HTR-8/SVneo (cell line): ENCODE measurements at regions not wholly inside any gene's neighbourhood (a gene's known extent, or its start where the extent isn't known, plus 50 kb on each side); places are given as distances from the start of the nearest gene placed in this dataset.

Experiments used
- DNase-seq: peaks from one replicate; pipeline ENCODE4 v3.0.0; 2011; ENCODE audit warnings: low spot score, mixed read lengths; ENCODE audit not compliant: insufficient read length
- FAIRE-seq: peaks from 2 replicates; lab custom pipeline; 2011; peaks lifted over from hg19 to GRCh38; lab: Jason Lieb, UNC

- DNase-seq: no peak
- FAIRE-seq: no peak
These were observed 99.6 kb upstream of the PDE5A start for GRCh38 chr4:119728185-119728584.

- no peak for FAIRE-seq
These were observed 97.9 kb upstream of the PDE5A start for GRCh38 chr4:119726505-119726904.

GRCh38 chr4:119725688-119726330 lies 97.2 kb upstream of the PDE5A start:
- FAIRE-seq (no peak), DNase-seq (no peak)

More at GRCh38 chr4:119726505-119726904, 97.9 kb upstream of the PDE5A start:
- no peak for DNase-seq

GRCh38 chr4:119725011-119725410 lies 96.4 kb upstream of the PDE5A start:
- no peak for DNase-seq
- FAIRE-seq: no peak

- FAIRE-seq: no peak
- DNase-seq: no peak
These were observed 94.1 kb upstream of the PDE5A start for GRCh38 chr4:119722670-119723069.

- FAIRE-seq (no peak), DNase-seq (no peak)
These were observed 93.3 kb upstream of the PDE5A start for GRCh38 chr4:119721878-119722277.

GRCh38 chr4:119715490-119716445 lies 87.2 kb upstream of the PDE5A start:
- no peak for DNase-seq
- no peak for FAIRE-seq

- FAIRE-seq (no peak), DNase-seq (no peak)
These were observed 80.8 kb upstream of the PDE5A start for GRCh38 chr4:119709418-119709817.

GRCh38 chr4:119707336-119707735 lies 78.7 kb upstream of the PDE5A start:
- DNase-seq (no peak), FAIRE-seq (no peak)

- DNase-seq (no peak), FAIRE-seq (no peak)
These were observed 78.2 kb upstream of the PDE5A start for GRCh38 chr4:119706804-119707203.

- FAIRE-seq: no peak
- DNase-seq: no peak
These were observed 69.3 kb upstream of the PDE5A start for GRCh38 chr4:119697887-119698393.

- DNase-seq: no peak
- no peak for FAIRE-seq
These were observed 68.4 kb upstream of the PDE5A start for GRCh38 chr4:119696963-119697362.

- FAIRE-seq: no peak
These were observed 66.6 kb upstream of the PDE5A start for GRCh38 chr4:119695216-119695615.

GRCh38 chr4:119693126-119693525 lies 64.5 kb upstream of the PDE5A start:
- FAIRE-seq (no peak), DNase-seq (no peak)

More at GRCh38 chr4:119695216-119695615, 66.6 kb upstream of the PDE5A start:
- DNase-seq: no peak

GRCh38 chr4:119692001-119692400 lies 63.4 kb upstream of the PDE5A start:
- DNase-seq (no peak), FAIRE-seq (no peak)

GRCh38 chr4:119690871-119691270 lies 62.3 kb upstream of the PDE5A start:
- FAIRE-seq (no peak), DNase-seq (no peak)

GRCh38 chr4:119688446-119688845 lies 59.8 kb upstream of the PDE5A start:
- FAIRE-seq: no peak
- DNase-seq: no peak

GRCh38 chr4:119684463-119684862 lies 55.9 kb upstream of the PDE5A start:
- no peak for DNase-seq
- FAIRE-seq: no peak

GRCh38 chr4:119683518-119683917 lies 54.9 kb upstream of the PDE5A start:
- FAIRE-seq: no peak
- no peak for DNase-seq

- DNase-seq (no peak), FAIRE-seq (no peak)
These were observed 53.5 kb upstream of the PDE5A start for GRCh38 chr4:119682099-119682498.

GRCh38 chr4:119679251-119679650 lies 50.6 kb upstream of the PDE5A start:
- DNase-seq (no peak), FAIRE-seq (no peak)
